Kidney (tissue), 13 donors: ENCODE measurements at regions not wholly inside any gene's neighbourhood (a gene's known extent, or its start where the extent isn't known, plus 50 kb on each side); places are given as distances from the start of the nearest gene placed in this dataset.

Source experiments
- DNase-seq, 5 donors: peaks; one replicate each; pipeline ENCODE4 v3.0.0-alpha.2; 2013 to 2020
- FAIRE-seq: peaks from 2 replicates; lab custom pipeline; 2012; peaks lifted over from hg19 to GRCh38; lab: Jason Lieb, UNC
- H3K27ac ChIP-seq, 2 donors: one replicate each; pipeline ENCODE4 v1.7.0; 2013; ENCODE audit warnings: low read depth in 2 of 2, low read length in 2 of 2, inconsistent platforms in 1 of 2
- H3K27me3 ChIP-seq: one replicate; pipeline ENCODE4 v1.7.1; 2013; ENCODE audit warnings: low read length, inconsistent platforms; ENCODE audit not compliant: control insufficient read depth, insufficient read depth
- H3K36me3 ChIP-seq, 3 donors: one replicate each; pipeline versions ENCODE4 v1.7.0 to v1.7.1; 2013; ENCODE audit warnings: low read length in 3 of 3, control low read depth in 1 of 3, inconsistent platforms in 1 of 3; ENCODE audit not compliant: insufficient read depth in 3 of 3, control insufficient read depth in 2 of 3
- H3K4me1 ChIP-seq, 3 donors: one replicate each; pipeline versions ENCODE4 v1.7.0 to v1.7.1; 2013; ENCODE audit warnings: low read length in 3 of 3, inconsistent platforms in 1 of 3, low read depth in 1 of 3; ENCODE audit not compliant: control insufficient read depth in 2 of 3, insufficient read depth in 2 of 3
- H3K4me3 ChIP-seq, 3 donors: one replicate each; pipeline versions ENCODE4 v1.7.0 to v1.8.1; 2013; ENCODE audit warnings: low read length in 3 of 3, control low read depth in 1 of 3, inconsistent platforms in 1 of 3
- H3K9ac ChIP-seq, 3 donors: one replicate each; pipeline versions ENCODE4 v1.7.0 to v1.7.1; 2013; ENCODE audit warnings: low read length in 3 of 3, control low read depth in 1 of 3, inconsistent platforms in 1 of 3
- H3K9me3 ChIP-seq, 3 donors: one replicate each; pipeline versions ENCODE4 v1.7.0 to v1.7.1; 2013; ENCODE audit warnings: low read length in 3 of 3, control low read depth in 1 of 3, inconsistent platforms in 1 of 3; ENCODE audit not compliant: control insufficient read depth in 2 of 3, insufficient read depth in 1 of 3
- intact Hi-C: fragments of 100-400 bp; cut with DNase I; formaldehyde crosslinking; loops from one replicate; pipeline ENCODE4 v1.11.1; 2022
- TF ChIP-seq, protein P1 (sequence below): IDR thresholded peaks from 3 replicates; pipeline ENCODE4 v1.5.1; 2012; ENCODE audit warnings: mild to moderate bottlenecking, moderate library complexity, borderline replicate concordance; ENCODE audit not compliant: insufficient read depth; ENCODE audit errors: extremely low read depth
- donor health status: control.
- donor health status: control.
- donor health status: control.
- donor health status: control.
- donor health status: control.
- donor health status: DM: yes; HTN: yes; CAD: no.
- donor health status: Normal renal cell carcinoma (clear cell type).

DNA sequence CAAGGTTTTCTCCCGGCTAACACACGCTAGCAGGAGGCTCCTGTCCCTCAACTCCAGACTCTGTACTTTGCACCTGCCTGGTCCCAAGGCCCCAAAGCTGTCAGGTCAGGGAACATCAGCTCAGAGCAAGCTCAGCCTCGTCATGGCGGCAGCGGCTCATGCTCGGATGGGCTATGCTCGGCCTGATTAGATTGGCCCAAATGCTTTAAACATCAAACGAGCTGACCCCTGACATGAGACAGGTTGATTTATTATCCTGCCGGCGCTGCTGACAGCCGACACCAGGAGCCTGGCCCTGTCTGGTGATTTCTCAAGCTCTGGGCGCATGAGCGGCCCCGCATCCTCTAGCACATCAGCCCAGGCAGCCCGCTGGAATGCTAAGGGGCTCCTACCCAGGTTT is 436.4 kb downstream of the EIPR1 start:
- FAIRE-seq (no peak), DNase-seq (peak; percentile 37 to 91 (median 89))
- intact Hi-C loops: no loop called here
- TF ChIP-seq, protein P1, sequence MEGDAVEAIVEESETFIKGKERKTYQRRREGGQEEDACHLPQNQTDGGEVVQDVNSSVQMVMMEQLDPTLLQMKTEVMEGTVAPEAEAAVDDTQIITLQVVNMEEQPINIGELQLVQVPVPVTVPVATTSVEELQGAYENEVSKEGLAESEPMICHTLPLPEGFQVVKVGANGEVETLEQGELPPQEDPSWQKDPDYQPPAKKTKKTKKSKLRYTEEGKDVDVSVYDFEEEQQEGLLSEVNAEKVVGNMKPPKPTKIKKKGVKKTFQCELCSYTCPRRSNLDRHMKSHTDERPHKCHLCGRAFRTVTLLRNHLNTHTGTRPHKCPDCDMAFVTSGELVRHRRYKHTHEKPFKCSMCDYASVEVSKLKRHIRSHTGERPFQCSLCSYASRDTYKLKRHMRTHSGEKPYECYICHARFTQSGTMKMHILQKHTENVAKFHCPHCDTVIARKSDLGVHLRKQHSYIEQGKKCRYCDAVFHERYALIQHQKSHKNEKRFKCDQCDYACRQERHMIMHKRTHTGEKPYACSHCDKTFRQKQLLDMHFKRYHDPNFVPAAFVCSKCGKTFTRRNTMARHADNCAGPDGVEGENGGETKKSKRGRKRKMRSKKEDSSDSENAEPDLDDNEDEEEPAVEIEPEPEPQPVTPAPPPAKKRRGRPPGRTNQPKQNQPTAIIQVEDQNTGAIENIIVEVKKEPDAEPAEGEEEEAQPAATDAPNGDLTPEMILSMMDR: no peak
- no peak overlapping the region for H3K9ac ChIP-seq
- H3K27ac ChIP-seq: no peak overlapping the region
- no peak overlapping the region for H3K4me3 ChIP-seq
- H3K36me3 ChIP-seq: no peaks in the 10 kb centered on the region
- H3K27me3 ChIP-seq: no peaks in the 10 kb centered on the region
- H3K9me3 ChIP-seq: peaks cover 0 to 6% (median 0%) of the 10 kb centered on the region in 3 donors
- H3K4me1 ChIP-seq: no peaks in the 10 kb centered on the region

DNA sequence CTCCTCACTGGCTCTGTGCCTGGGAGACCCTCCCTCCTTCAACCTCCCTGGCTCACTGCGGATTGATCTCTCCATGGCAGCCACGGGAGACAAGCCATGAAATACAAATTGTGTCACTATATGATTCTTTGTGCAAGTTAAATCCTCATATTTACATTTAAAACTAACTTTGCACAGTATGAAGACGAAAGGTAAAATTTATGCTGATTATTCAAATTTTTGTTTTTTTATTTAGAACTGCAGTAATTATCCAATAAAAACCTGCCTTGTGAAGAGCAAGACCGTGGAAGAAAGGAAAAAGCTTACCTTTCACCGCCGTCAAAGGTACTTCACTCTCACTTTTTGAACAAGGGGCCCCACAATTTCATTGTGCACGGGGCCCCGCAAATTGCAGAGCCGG is 436.9 kb downstream of the EIPR1 start:
- no peak overlapping the region for H3K4me3 ChIP-seq
- intact Hi-C loops: no loop called here
- H3K9me3 ChIP-seq: peaks cover 0 to 6% (median 0%) of the 10 kb centered on the region in 3 donors
- no peak overlapping the region for H3K27ac ChIP-seq
- no peaks in the 10 kb centered on the region for H3K4me1 ChIP-seq
- H3K9ac ChIP-seq: no peak overlapping the region
- H3K27me3 ChIP-seq: no peaks in the 10 kb centered on the region
- H3K36me3 ChIP-seq: no peaks in the 10 kb centered on the region
- FAIRE-seq: no peak
- TF ChIP-seq, protein P1: no peak
- DNase-seq: no peak

DNA sequence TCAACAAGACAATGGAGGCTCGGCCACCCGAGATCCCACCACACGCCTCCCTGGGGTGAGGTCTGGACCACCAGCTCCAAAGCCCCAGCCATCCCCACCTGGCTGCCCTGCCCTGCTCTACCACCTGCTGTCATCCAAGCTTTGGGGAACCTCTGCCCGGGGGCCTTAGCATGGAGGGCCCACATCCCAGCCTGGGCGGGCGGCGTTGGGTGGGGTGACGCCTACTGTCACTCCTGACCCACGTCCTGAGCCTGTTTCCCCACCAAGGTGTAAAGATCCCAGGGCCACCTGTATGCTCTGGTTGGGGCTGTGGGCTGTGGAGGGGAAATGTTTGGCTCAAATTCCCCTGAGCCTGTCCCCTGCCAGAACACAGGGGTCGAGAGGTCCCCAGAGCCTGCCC is 437.6 kb downstream of the EIPR1 start:
- TF ChIP-seq, protein P1: no peak
- intact Hi-C loops: no loop called here

More for the DNA sequence above, 437.6 kb downstream of the EIPR1 start:
- no peaks in the 10 kb centered on the region for H3K27me3 ChIP-seq
- peaks cover 0 to under 1% (median 0%) of the 10 kb centered on the region in 3 donors for H3K9me3 ChIP-seq
- no peak for FAIRE-seq
- H3K4me3 ChIP-seq: no peak overlapping the region
- DNase-seq: no peak
- H3K36me3 ChIP-seq: no peaks in the 10 kb centered on the region
- H3K9ac ChIP-seq: no peak overlapping the region
- no peak overlapping the region for H3K27ac ChIP-seq
- H3K4me1 ChIP-seq: no peaks in the 10 kb centered on the region
